ENCODE measurements at regions not wholly inside any gene's neighbourhood (a gene's known extent, or its start where the extent isn't known, plus 50 kb on each side); places are given as distances from the start of the nearest gene placed in this dataset.
"Not testable (repeated sequence)": the region's sequence is repeated elsewhere in the genome, so short reads cannot be mapped to it uniquely, and the experiment has no call there.

DNA sequence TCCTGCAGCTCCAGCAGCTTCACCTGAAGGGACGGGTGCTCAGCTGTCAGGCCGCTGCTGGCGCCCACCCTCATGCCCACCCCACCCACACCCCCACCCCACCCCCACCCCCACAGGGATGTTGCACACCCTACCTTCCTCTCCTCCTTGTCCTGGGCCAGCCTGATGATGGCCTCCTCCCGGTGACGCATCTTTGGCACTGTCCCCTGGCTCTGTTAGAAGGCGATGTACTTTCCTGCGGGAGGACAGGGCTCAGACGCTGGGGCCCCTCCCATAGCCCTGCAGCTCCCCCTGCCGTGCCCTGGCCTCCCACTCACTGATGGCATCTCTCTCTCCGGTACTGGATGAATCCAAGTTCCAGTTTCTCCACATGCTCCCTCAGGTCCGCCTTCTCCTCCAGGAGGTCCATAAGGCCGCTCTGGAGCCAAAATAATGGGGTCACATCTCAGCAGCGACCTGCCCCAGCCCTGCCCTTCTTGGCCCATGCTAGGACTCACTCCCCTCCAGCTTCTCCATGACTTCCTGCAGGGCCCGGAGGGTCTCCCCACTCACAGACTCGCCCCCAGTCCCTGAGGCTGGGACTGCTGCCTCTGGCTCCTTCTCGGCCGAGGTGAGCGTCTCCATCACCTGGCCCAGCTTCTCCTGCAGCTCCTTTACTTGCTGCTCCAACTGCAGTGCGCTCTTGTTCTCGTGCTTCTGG is 55.2 kb downstream of the GOLGA8B start:
- not testable (repeated sequence) for H3K9ac ChIP-seq (ENCODE audit: low read depth, low read length); H3K4me1 ChIP-seq (ENCODE audit: control insufficient read depth, insufficient read depth, low read length); H3K4me3 ChIP-seq (ENCODE audit: low read depth, low read length); H3K36me3 ChIP-seq (ENCODE audit: control insufficient read depth, insufficient read depth, low read length); H3K27me3 ChIP-seq (ENCODE audit: control insufficient read depth, insufficient read depth, low read length); H3K9me3 ChIP-seq (ENCODE audit: control insufficient read depth, insufficient read depth, low read length)

DNA sequence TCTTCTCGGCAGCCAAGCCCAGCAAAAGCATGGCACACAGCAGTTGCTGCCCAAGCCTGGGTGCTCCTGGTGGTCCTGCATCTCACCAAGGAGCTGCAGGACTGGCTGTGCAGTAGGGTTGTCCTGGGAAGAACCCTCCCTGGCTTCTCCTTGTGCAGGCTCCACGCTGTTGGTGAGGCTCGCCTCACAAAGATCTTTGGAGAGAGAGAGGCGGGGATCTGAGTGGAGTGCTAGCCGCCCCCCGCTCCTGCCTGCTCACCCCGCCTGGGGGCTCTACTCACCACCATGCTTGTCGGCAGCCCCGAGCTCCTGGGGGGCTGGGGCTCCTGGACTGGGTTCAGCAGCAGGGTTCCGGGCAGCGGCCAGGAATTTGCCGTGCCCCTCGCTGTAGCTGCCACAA is 55.8 kb downstream of the GOLGA8B start:
- H3K36me3 ChIP-seq (ENCODE audit: control insufficient read depth, insufficient read depth, low read length); H3K4me1 ChIP-seq (ENCODE audit: control insufficient read depth, insufficient read depth, low read length); H3K4me3 ChIP-seq (ENCODE audit: low read depth, low read length); H3K27me3 ChIP-seq (ENCODE audit: control insufficient read depth, insufficient read depth, low read length); H3K9me3 ChIP-seq (ENCODE audit: control insufficient read depth, insufficient read depth, low read length); H3K9ac ChIP-seq (ENCODE audit: low read depth, low read length): not testable (repeated sequence)

DNA sequence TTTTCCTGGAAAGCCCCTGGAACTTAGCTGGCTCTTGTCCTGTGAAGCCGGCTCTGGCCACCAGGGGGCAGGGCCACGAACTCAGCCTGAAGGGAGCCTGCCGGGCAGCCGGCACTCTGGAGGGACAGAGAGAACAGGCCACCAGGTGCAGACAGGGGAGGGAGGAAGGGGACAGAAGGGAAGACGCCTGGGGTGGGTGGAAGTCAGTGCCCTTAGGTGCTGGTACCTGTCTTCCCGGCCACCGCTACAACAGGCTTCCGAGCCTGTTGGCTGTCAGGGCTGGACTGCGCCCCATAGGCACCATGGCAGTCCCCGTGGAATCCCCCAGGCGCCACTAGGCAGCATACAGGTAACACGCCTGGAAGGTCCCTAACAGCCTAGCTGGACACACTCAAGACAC is 59.6 kb downstream of the GOLGA8B start:
- H3K9ac ChIP-seq (ENCODE audit: low read depth, low read length); H3K9me3 ChIP-seq (ENCODE audit: control insufficient read depth, insufficient read depth, low read length); H3K36me3 ChIP-seq (ENCODE audit: control insufficient read depth, insufficient read depth, low read length); H3K4me1 ChIP-seq (ENCODE audit: control insufficient read depth, insufficient read depth, low read length); H3K27me3 ChIP-seq (ENCODE audit: control insufficient read depth, insufficient read depth, low read length); H3K4me3 ChIP-seq (ENCODE audit: low read depth, low read length): not testable (repeated sequence)

DNA sequence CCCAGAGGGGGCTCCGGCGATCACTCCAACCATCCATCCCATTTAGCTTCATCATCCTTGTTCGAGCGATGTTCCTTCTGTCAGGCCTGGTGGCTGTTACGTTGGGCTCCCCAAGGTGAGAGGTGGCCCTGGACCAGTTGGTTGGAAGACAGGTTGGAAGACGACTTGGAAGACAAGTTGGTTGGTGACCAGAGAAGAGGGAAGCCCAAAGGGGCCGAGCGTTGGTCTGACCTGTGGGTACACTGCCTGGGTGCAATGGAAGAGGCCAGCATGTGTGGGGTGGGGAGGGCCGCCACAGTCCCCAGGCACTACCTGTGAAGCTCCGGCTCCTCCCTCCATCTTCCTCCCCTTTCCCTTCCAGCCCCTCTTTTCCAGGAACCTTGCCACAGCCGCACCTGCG is 60.9 kb downstream of the GOLGA8B start:
- not testable (repeated sequence) for H3K9ac ChIP-seq (ENCODE audit: low read depth, low read length); H3K4me3 ChIP-seq (ENCODE audit: low read depth, low read length); H3K4me1 ChIP-seq (ENCODE audit: control insufficient read depth, insufficient read depth, low read length); H3K27me3 ChIP-seq (ENCODE audit: control insufficient read depth, insufficient read depth, low read length); H3K9me3 ChIP-seq (ENCODE audit: control insufficient read depth, insufficient read depth, low read length); H3K36me3 ChIP-seq (ENCODE audit: control insufficient read depth, insufficient read depth, low read length)

DNA sequence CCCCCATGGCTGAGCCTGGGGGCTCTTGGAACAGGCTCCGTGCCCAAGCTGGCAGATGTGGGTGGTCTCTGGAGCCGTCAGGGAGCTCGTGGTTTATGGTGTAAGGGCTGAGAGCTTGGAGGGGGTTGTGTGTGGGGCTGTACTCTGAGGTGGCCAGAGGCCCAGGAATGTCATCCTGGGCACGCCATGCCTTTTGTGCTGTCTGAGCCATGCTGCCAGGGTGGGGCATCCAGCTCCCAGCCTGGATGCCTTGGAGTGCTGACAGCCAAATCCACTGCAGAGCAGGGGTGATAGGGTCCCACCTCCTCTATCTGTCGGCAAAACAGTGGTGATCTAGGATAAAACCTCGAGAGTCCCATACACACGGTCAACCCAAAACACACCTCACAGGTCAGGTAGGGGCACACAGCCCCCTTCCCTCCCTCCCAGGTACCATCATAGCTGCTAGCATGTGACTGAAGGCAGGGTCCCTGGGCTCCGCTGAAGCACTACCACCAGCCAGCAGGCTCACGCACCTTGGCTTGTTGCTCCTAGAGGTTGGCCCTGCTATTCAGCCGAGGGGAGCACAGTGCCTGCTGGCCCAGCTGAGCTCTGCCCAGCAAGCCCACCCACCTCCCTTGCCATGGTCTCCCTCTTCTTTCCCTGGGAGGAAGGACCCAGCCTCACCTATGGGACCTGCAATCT is 61.5 kb downstream of the GOLGA8B start:
- H3K4me1 ChIP-seq (ENCODE audit: control insufficient read depth, insufficient read depth, low read length); H3K9me3 ChIP-seq (ENCODE audit: control insufficient read depth, insufficient read depth, low read length); H3K9ac ChIP-seq (ENCODE audit: low read depth, low read length); H3K4me3 ChIP-seq (ENCODE audit: low read depth, low read length); H3K27me3 ChIP-seq (ENCODE audit: control insufficient read depth, insufficient read depth, low read length); H3K36me3 ChIP-seq (ENCODE audit: control insufficient read depth, insufficient read depth, low read length): not testable (repeated sequence)

DNA sequence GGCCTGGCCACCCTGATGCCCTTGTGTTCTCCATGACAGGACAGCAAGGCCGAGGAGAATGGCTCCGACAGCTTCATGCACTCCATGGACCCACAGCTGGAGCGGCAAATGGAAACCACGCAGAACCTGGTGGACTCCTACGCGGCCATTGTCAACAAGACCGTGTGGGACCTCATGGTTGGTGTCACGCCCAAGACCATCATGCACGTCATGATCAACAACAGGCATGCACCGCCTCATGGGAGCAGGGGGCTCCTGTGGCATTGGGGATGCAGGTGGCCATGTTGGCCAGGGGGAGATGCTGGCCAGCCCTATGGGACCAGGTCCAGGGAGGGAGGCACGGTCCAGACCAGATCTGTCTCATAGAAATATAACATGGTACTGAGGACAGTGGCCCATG is 62.9 kb downstream of the GOLGA8B start:
- no peak overlapping the region for H3K4me3 ChIP-seq (ENCODE audit: low read depth, low read length)
- no peak overlapping the region for H3K9ac ChIP-seq (ENCODE audit: low read depth, low read length)
- peaks cover 5% of the 10 kb centered on the region for H3K27me3 ChIP-seq (ENCODE audit: control insufficient read depth, insufficient read depth, low read length)
- H3K4me1 ChIP-seq (ENCODE audit: control insufficient read depth, insufficient read depth, low read length) = no peaks in the 10 kb centered on the region
- no peaks in the 10 kb centered on the region for H3K36me3 ChIP-seq (ENCODE audit: control insufficient read depth, insufficient read depth, low read length)
- H3K9me3 ChIP-seq (ENCODE audit: control insufficient read depth, insufficient read depth, low read length) = no peaks in the 10 kb centered on the region

DNA sequence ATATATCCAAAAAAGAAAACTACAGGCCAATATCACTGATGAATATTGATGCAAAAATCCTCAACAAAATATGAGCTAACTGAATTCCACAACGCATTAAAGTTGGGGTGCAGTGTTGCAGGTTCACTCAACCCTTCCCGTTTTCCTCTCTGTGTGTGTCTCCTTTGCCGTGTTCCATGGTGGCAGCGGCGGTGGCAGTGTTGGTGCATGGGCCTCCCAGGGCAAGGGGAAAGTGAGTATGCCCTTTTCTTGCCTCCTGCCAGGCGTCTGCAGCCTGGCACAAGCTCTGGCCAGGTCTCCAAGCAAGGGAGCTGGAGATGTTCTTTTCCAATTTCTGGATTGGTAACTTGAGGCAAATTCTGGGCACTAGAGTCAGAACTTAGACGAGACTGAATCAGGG is 63.4 kb downstream of the GOLGA8B start:
- H3K36me3 ChIP-seq (ENCODE audit: control insufficient read depth, insufficient read depth, low read length); H3K9me3 ChIP-seq (ENCODE audit: control insufficient read depth, insufficient read depth, low read length); H3K4me3 ChIP-seq (ENCODE audit: low read depth, low read length); H3K4me1 ChIP-seq (ENCODE audit: control insufficient read depth, insufficient read depth, low read length); H3K27me3 ChIP-seq (ENCODE audit: control insufficient read depth, insufficient read depth, low read length); H3K9ac ChIP-seq (ENCODE audit: low read depth, low read length): not testable (repeated sequence)

DNA sequence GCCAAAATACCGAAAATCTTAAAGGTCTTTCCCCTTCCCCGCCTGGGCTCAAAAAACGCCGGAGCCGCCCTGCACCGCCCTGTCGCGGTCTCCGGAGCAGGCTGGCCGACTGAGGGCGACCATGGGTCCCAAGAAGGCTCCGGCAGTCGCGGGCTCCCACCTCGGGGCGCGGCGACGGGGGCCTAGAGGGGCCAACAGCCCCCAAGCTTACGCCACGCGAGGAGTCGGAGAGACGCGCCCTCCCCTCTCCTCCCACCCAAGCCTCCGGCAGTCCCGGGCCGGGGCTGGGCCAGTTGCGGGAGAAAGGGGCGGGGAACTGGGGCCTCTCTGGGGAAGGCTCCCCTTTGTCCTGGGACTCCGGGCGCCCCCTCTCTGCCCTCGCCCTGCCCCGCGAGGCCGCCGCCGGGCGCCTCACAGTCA is 69.2 kb downstream of the GOLGA8B start:
- Histone ChIP-seq H3K36me3 (ENCODE audit: control insufficient read depth, insufficient read depth, low read length) (no peaks in the 10 kb centered on the region), H3K9me3 (ENCODE audit: control insufficient read depth, insufficient read depth, low read length) (no peaks in the 10 kb centered on the region), H3K27me3 (ENCODE audit: control insufficient read depth, insufficient read depth, low read length) (peaks cover 38% of the 10 kb centered on the region), H3K4me3 (ENCODE audit: low read depth, low read length) (peak overlapping the region; percentile 41), H3K4me1 (ENCODE audit: control insufficient read depth, insufficient read depth, low read length) (no peaks in the 10 kb centered on the region), H3K9ac (ENCODE audit: low read depth, low read length) (no peak overlapping the region)

DNA sequence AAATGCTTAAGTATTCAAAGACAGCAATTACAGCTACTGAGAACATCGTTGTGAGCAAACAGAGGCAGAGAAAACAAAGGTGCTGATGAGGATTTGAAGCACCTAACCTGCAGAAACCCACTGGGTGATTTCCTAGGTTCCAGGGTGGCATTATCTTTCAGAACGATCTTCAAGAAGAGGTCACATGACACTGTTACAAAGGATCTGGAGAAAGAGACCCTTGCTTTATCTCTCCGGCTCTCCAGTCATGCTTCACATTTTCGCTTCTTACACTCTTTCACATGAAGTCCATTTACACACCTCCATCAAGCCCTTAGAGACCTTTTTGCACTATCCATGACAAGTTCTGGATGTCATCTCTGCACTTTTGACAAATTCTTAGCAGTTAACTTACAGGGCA is 70.8 kb downstream of the GOLGA8B start:
- Histone ChIP-seq H3K4me1 (ENCODE audit: control insufficient read depth, insufficient read depth, low read length) (no peaks in the 10 kb centered on the region), H3K27me3 (ENCODE audit: control insufficient read depth, insufficient read depth, low read length) (peaks cover 38% of the 10 kb centered on the region), H3K9me3 (ENCODE audit: control insufficient read depth, insufficient read depth, low read length) (no peaks in the 10 kb centered on the region), H3K9ac (ENCODE audit: low read depth, low read length) (no peak overlapping the region), H3K36me3 (ENCODE audit: control insufficient read depth, insufficient read depth, low read length) (no peaks in the 10 kb centered on the region), H3K4me3 (ENCODE audit: low read depth, low read length) (no peak overlapping the region)

DNA sequence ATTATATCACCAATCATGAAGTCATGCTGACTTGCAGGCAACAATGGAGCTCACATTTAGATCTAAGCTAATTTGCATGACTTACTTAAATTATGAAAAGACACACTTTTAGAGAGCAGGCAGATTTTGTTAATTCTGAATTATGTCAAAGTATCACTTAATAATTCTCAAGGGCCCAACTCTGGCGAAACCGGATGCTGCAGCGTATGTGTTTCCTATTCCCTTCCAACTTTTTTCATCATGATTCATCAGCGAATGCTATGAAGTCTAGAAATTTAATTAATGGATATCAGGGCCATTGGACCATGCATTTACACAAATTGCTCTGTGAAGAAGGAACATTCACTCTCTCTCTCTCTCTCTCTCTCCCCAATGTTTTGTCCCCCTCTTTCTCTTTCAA is 63.5 kb upstream of the GOLGA8A start:
- Histone ChIP-seq H3K9me3 (ENCODE audit: control insufficient read depth, insufficient read depth, low read length) (no peaks in the 10 kb centered on the region), H3K9ac (ENCODE audit: low read depth, low read length) (no peak overlapping the region), H3K4me3 (ENCODE audit: low read depth, low read length) (no peak overlapping the region), H3K36me3 (ENCODE audit: control insufficient read depth, insufficient read depth, low read length) (no peaks in the 10 kb centered on the region), H3K27me3 (ENCODE audit: control insufficient read depth, insufficient read depth, low read length) (peaks cover 4% of the 10 kb centered on the region), H3K4me1 (ENCODE audit: control insufficient read depth, insufficient read depth, low read length) (no peaks in the 10 kb centered on the region)

DNA sequence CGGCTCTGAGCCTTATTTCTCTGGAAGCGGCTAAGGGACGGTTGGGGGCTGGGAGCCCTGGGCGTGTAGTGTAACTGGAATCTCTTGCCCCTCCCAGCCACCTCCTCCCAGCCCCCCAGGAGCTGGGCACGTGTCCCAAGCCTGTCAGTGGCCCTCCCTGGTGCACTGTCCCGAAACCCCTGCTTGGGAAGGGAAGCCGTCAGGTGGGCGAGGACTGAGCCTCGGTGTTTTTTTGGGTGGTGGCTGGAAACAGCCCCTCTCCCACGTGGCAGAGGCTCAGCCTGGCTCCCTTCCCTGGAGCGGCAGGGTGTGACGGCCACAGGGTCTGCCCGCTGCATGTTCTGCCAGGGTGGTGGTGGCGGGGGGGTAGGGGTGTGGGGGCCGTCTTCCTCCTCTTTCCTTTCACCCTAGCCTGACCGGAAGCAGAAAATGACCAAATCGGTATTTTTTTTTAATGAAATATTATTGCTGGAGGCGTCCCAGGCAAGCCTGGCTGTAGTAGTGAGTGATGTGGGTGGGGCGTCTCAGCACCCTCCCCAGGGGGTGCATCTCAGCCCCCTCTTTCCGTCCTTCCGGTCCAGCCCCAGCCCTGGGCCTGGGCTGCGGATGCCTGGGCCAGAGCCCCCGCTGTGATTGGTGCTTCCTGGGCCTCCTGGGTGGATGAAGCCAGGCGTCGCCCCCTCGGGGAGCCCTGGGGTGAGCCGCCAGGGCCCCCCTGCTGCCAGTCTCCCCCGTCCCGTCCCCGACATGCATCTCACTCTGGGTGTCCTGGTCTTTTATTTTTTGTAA is 58.8 kb upstream of the GOLGA8A start:
- H3K27me3 ChIP-seq (ENCODE audit: control insufficient read depth, insufficient read depth, low read length) = peaks cover 42% of the 10 kb centered on the region
- no peaks in the 10 kb centered on the region for H3K36me3 ChIP-seq (ENCODE audit: control insufficient read depth, insufficient read depth, low read length)
- no peak overlapping the region for H3K9ac ChIP-seq (ENCODE audit: low read depth, low read length)
- no peaks in the 10 kb centered on the region for H3K9me3 ChIP-seq (ENCODE audit: control insufficient read depth, insufficient read depth, low read length)
- H3K4me3 ChIP-seq (ENCODE audit: low read depth, low read length) = no peak overlapping the region
- no peaks in the 10 kb centered on the region for H3K4me1 ChIP-seq (ENCODE audit: control insufficient read depth, insufficient read depth, low read length)

DNA sequence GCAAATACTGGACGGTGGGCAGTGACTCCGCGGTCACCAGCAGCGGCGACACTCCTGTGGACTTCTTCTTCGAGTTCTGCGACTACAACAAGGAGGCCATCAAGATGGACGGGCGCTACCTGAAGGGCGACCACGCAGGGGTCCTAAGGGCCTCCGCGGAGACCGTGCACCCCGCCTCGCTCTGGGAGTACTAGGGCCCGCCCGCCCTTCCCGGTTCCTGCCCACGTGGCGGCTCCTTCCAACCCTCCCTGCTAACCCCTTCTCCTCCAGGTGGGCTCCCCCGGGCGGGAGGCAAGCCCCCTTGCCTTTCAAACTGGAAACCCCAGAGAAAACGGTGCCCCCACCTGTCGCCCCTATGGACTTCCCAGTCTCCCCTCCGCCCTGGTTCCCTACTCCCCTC is 58.1 kb upstream of the GOLGA8A start:
- not testable (repeated sequence) for H3K4me1 ChIP-seq (ENCODE audit: control insufficient read depth, insufficient read depth, low read length); H3K9ac ChIP-seq (ENCODE audit: low read depth, low read length); H3K9me3 ChIP-seq (ENCODE audit: control insufficient read depth, insufficient read depth, low read length); H3K4me3 ChIP-seq (ENCODE audit: low read depth, low read length); H3K36me3 ChIP-seq (ENCODE audit: control insufficient read depth, insufficient read depth, low read length)
- H3K27me3 ChIP-seq (ENCODE audit: control insufficient read depth, insufficient read depth, low read length) = peaks cover 47% of the 10 kb centered on the region

Data from iPS-15b (cell line).